GM12878 (cell line): ENCODE measurements at regions not wholly inside any gene's neighbourhood (a gene's known extent, or its start where the extent isn't known, plus 50 kb on each side); places are given as distances from the start of the nearest gene placed in this dataset.

Experiments
- ATAC-seq: fragments of 200-7000 bp; cut with Tn5 transposase; 3 replicates; pipeline ENCODE4 v1.9.1; 2020; ENCODE audit warnings: mild to moderate bottlenecking, moderate library complexity
- BruUV-seq: library from RNA; stranded (reverse); fragments of 400-500 nt; replicated peaks from 2 replicates; lab custom pipeline; 2021; lab: Mats Ljungman, UMichigan
- CTCF ChIA-PET: fragments of 300-600 bp; sonication (Branson Sonifier 250); formaldehyde crosslinking; extraction: SDS; loops from one replicate; lab custom pipeline; 2021; ENCODE audit warnings: inconsistent platforms; lab: Yijun Ruan, JAX
- POLR2A ChIA-PET: fragments of 350-600 bp; formaldehyde crosslinking; extraction: SDS; loops from one replicate; lab custom pipeline; 2021; ENCODE audit warnings: inconsistent platforms; lab: Charles Lee
- RAD21 ChIA-PET: fragments of 300-600 bp; sonication (Branson Sonifier 250); formaldehyde crosslinking; loops from one replicate; lab custom pipeline; 2023; ENCODE audit warnings: antibody characterized with exemption; ENCODE audit not compliant: unreplicated experiment; lab: Charles Lee
- SMC1A ChIA-PET: fragments of 300-600 bp; sonication (Branson Sonifier 250); formaldehyde crosslinking; loops from one replicate; lab custom pipeline; 2023; ENCODE audit not compliant: unreplicated experiment, uncharacterized antibody; lab: Charles Lee
- DNase-seq: peaks from one replicate; pipeline ENCODE4 v3.0.0-alpha.2; 2011; ENCODE audit warnings: low read depth, low spot score
- FAIRE-seq: peaks from 3 replicates; lab custom pipeline; 2011; peaks lifted over from hg19 to GRCh38; lab: Jason Lieb, UNC
- H2AFZ ChIP-seq: 2 replicates; pipeline ENCODE4 v1.6.0; 2011; ENCODE audit warnings: low read depth, low read length, control low read depth; ENCODE audit not compliant: control insufficient read depth
- H3K27ac ChIP-seq: 2 replicates; pipeline ENCODE4 v1.5.1; 2011; ENCODE audit warnings: control low read depth; ENCODE audit not compliant: control insufficient read depth, insufficient read depth
- H3K27me3 ChIP-seq, 2 experiments: replicated peaks in 1 of 2; 2 replicates each; pipeline versions ENCODE4 v1.6.0 to v1.6.1; 2011; ENCODE audit warnings: low read length in 1 of 2; ENCODE audit not compliant: control insufficient read depth in 2 of 2, insufficient read depth in 2 of 2
- H3K36me3 ChIP-seq, 2 experiments: 2 replicates each; pipeline ENCODE4 v1.5.1; 2011; ENCODE audit warnings: low read length in 1 of 2; ENCODE audit not compliant: control insufficient read depth in 2 of 2, insufficient read depth in 2 of 2
- H3K4me1 ChIP-seq: 2 replicates; pipeline ENCODE4 v1.6.1; 2011; ENCODE audit warnings: mild to moderate bottlenecking, low read length, moderate library complexity, mixed read lengths; ENCODE audit not compliant: control insufficient read depth, insufficient read depth
- H3K4me2 ChIP-seq: 2 replicates; pipeline ENCODE4 v1.6.0; 2011; ENCODE audit warnings: control low read depth; ENCODE audit not compliant: control insufficient read depth, insufficient read depth
- H3K4me3 ChIP-seq: fragments of 200-600 bp; sonication (generic); 2 replicates; pipeline ENCODE4 v1.5.1; 2016
- H3K79me2 ChIP-seq: 2 replicates; pipeline ENCODE4 v1.6.0; 2011; ENCODE audit warnings: low read length; ENCODE audit not compliant: control insufficient read depth, insufficient read depth
- H3K9ac ChIP-seq: 2 replicates; pipeline ENCODE4 v1.8.0; 2011; ENCODE audit warnings: low read length, control low read depth, mixed read lengths; ENCODE audit not compliant: control insufficient read depth, insufficient read depth
- H3K9me3 ChIP-seq: replicated peaks from 3 replicates; pipeline ENCODE4 v1.5.1; 2011; ENCODE audit warnings: mild to moderate bottlenecking, low read length; ENCODE audit not compliant: control insufficient read depth, insufficient read depth
- H4K20me1 ChIP-seq: 2 replicates; pipeline ENCODE4 v1.6.0; 2011; ENCODE audit not compliant: control insufficient read depth, insufficient read depth
- BCLAF1 ChIP-seq: fragments of 450-650 bp; IDR thresholded peaks from 2 replicates; pipeline ENCODE4 v1.6.1; 2017; ENCODE audit warnings: antibody characterized with exemption, mild to moderate bottlenecking, moderate library complexity
- NFXL1 ChIP-seq: fragments of 450-650 bp; IDR thresholded peaks from 2 replicates; pipeline ENCODE4 v1.6.1; 2017; ENCODE audit warnings: antibody characterized with exemption, mild to moderate bottlenecking, borderline replicate concordance
- RFX5 ChIP-seq: IDR thresholded peaks from 2 replicates; pipeline ENCODE4 v1.6.1; 2011; ENCODE audit warnings: low read depth, low read length, improper control_type of control experiment
- WGBS: methylation state at CpG from one replicate; pipeline ENCODE4 v1.1.6; 2016; ENCODE audit warnings: low lambda C conversion rate; ENCODE audit not compliant: insufficient replicate concordance, insufficient coverage; ENCODE audit errors: missing lambda C conversion rate; 5-methylcytosine and 5-hydroxymethylcytosine counted together
- in situ Hi-C: fragments of 300-500 bp; cut with MboI; formaldehyde crosslinking; loops from 9 replicates; pipeline ENCODE4 v1.14.3; 2018; ENCODE audit warnings: mixed read lengths
- intact Hi-C: fragments of 100-400 bp; cut with micrococcal nuclease; formaldehyde crosslinking; loops from one replicate; pipeline ENCODE4 v1.14.2; 2022; ENCODE audit not compliant: unreplicated experiment

- WGBS, result 100% methylated on average over 3 of the region's 4 CpGs
These were observed 72.4 kb upstream of the ZMYND8 start for GRCh38 chr20:47428851-47429336.

More at GRCh38 chr20:47428851-47429336, 72.4 kb upstream of the ZMYND8 start:
- H3K9me3 ChIP-seq, result peaks cover 10% of the 10 kb centered on the region
- intact Hi-C loops, result no loop called here
- no peaks in the 10 kb centered on the region for H3K79me2 ChIP-seq
- TF ChIP-seq BCLAF1 (no peak), RFX5 (no peak), NFXL1 (peak; percentile 34; the same call in 1 of the 2 replicates)
- H4K20me1 ChIP-seq, result no peaks in the 10 kb centered on the region
- BruUV-seq, result no TSS peak
- peaks cover 24% of the 10 kb centered on the region for H3K4me1 ChIP-seq
- DNase-seq (no peak), ATAC-seq (no peak), FAIRE-seq (no peak)
- in situ Hi-C loops, result no loop called here
- H3K27ac ChIP-seq, result no peak overlapping the region
- ChIA-PET POLR2A (interaction anchor here (0.7 kb wide), 1 partner anchor 11 kb away, joined by 3 read pairs; no protein-coding TSS in a partner anchor), CTCF (no interaction called here), RAD21 (no interaction called here), SMC1A (no interaction called here)
- H3K4me3 ChIP-seq, result no peak overlapping the region
- H3K27me3 ChIP-seq, result no peaks in the 10 kb centered on the region
- no peak overlapping the region for H2AFZ ChIP-seq
- no peak overlapping the region for H3K4me2 ChIP-seq
- no peaks in the 10 kb centered on the region for H3K36me3 ChIP-seq
- no peak overlapping the region for H3K9ac ChIP-seq
